Skin of body (tissue), 1 donor: ENCODE measurements at regions not wholly inside any gene's neighbourhood (a gene's known extent, or its start where the extent isn't known, plus 50 kb on each side); places are given as distances from the start of the nearest gene placed in this dataset.

Source experiments
- DNase-seq: peaks from one replicate; lab custom pipeline; 2025; lab: John Stamatoyannopoulos, UW

GRCh38 chr20:4070323-4071177 lies 55.2 kb upstream of the RNF24 start:
- DNase-seq, result no peak

DNA sequence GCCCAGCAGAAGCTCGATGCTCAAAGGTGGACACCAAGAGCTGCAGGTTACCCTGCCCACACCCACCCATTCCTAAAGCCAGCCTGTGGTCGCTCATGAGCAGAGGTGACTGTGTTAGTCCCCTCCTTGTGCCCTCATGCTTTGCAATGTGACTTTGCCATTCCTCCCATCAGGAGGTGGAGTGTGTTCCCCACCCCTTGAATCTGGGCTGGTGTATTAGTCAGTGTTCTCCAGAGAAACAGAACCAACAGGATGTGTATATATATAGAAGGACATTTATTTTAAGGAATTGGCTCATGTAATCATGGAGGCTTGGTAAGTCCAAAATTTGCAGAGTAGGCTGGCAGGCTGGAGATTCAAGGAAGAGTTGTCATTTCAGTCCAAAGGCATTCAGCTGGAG lies 54.4 kb upstream of the RNF24 start:
- no peak for DNase-seq

- no peak for DNase-seq
Measured at GRCh38 chr20:4068708-4069107, 53.4 kb upstream of the RNF24 start.

- DNase-seq, result no peak
Measured at GRCh38 chr20:4067600-4068261, 52.4 kb upstream of the RNF24 start.

DNA sequence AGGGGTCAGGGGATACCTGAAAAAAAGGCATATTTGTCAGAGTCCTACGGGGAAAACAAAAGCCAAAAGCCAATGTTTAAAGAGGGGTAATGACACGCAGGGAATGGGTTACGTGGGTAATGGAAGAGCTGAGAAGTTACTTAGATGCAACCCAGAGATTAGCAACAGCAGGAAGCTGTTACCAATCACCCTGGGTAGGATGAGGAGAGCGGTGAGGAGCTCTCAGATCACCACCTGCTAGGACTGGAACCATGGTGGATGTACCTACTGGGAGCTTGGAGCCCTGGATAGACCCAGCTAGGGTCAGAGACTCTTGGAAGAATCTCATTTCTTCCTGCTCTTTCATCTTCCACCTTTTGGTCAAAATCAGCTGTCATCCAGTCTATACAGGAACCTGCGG lies 51.2 kb upstream of the RNF24 start:
- no peak for DNase-seq

GRCh38 chr20:4065391-4065844 lies 50.1 kb upstream of the RNF24 start:
- DNase-seq, result peak; percentile 70
